GM12892 (cell line): ENCODE measurements at regions not wholly inside any gene's neighbourhood (a gene's known extent, or its start where the extent isn't known, plus 50 kb on each side); places are given as distances from the start of the nearest gene placed in this dataset.

Experiments
- POLR2A ChIP-seq: IDR thresholded peaks from 2 replicates; pipeline ENCODE4 v1.6.1; 2011; ENCODE audit warnings: low read depth, low read length, control low read depth
- POLR2AphosphoS5 ChIP-seq: IDR thresholded peaks from 2 replicates; pipeline ENCODE4 v1.6.1; 2011; ENCODE audit warnings: low read depth, low read length, control low read depth
- TAF1 ChIP-seq: IDR thresholded peaks from 2 replicates; pipeline ENCODE4 v1.6.1; 2011; ENCODE audit warnings: low read depth, mild to moderate bottlenecking, control low read depth, low read length, borderline replicate concordance

DNA sequence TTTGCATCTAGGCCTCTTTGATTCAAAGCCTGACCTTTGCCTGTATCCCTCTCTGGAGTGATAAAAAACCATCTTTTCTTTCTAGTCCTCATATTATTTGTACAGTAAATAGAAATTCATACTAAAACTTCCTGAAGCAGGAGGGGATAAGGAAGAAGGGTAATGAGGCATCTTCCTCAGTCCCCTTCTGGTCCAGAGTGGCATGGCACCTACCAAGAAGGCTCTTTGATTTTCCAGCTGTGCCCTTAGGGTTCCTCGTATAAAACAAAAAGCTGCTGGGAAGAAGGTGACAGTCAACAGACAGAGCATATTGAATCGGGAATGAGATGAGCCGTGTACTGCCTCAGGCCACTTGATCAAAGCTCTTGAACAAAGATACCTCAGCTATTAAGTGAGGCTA lies 71.9 kb upstream of the SPDL1 start:
- no peak for TF ChIP-seq POLR2A
- TF ChIP-seq POLR2AphosphoS5, result no peak
- TF ChIP-seq TAF1, result no peak
